Right renal cortex interstitium (tissue), 3 donors: ENCODE measurements at regions not wholly inside any gene's neighbourhood (a gene's known extent, or its start where the extent isn't known, plus 50 kb on each side); places are given as distances from the start of the nearest gene placed in this dataset.
"Not testable (repeated sequence)": the region's sequence is repeated elsewhere in the genome, so short reads cannot be mapped to it uniquely, and the experiment has no call there.

Experiments
- DNase-seq, 3 donors: peaks; one replicate each; pipeline ENCODE4 v3.0.0-alpha.2; 2013; ENCODE audit warnings: low read depth in 3 of 3, low spot score in 2 of 3

DNA sequence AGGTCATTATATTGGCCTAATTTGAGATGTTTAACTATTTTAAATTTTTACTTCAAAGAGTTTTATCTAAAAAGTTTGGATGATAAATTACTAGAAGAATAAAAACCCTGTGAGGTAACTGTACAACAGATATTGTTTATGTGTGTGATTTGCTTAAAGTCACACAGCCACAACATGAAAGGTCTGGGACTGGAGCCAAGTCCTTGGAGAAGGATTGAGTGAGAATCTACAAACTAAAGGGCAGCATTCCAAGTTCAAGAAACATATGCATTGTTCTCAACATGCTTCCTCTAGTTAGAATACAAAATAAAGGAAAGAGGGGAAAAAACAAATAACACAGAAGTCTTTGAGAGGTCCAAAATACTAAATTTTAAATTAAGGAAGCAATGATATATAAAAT lies 131.5 kb upstream of the MON1B start:
- no peak for DNase-seq

DNA sequence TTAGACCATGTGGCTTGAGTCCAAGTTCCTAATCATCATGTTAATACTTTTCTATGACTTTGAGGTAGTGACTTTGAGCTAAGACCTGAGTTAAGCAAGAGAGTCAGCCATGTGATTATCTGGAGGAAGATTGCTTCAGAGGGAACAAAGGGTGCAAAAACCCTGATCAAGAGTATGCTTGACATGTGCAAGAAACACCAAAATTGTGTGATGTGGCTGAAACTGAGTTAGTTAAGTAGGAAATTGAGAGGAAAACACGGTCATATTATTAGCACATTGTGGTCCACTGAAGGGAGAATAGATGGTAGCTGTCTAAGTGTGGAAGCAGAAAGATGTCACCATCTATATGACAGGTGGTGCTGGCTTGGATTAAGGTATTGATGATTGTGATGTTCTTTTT lies 130.4 kb upstream of the MON1B start:
- no peak for DNase-seq

DNA sequence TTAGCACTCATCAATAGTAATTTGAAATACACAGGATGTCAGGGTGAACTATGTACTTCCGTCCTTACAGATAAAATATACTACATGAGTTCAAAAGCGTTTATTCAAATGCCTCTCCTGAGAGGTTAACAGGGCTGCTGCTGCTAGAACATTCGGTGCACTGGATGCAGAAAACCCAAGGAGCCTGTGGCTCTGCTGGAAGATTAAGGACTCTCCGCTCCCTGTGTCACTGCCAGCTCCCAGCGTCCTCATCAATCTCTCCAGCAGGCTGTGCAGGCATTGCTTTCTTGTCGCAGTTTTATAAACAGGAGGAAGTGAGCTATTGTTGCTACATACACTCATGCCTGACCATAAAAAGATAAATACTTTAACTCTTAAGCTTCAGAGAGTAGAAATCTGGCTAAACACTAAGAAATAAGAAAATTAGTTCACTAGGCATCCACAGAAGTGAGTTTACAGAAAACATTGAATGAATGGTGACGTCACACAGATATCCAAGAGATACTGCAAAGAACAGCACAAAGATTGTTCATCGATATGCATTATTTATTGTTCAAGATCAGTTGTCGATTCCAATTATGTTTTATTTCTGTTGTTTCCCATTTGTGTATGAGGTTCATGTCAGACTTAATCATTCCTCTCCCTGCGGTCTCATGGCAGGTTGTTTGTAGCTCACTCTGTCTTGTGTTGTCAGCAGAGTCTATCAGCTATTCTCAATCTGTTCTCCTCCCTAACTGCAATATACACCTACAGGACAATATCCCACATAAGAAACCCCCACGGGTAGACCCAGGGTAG lies 127.9 kb upstream of the MON1B start:
- no peak for DNase-seq

DNA sequence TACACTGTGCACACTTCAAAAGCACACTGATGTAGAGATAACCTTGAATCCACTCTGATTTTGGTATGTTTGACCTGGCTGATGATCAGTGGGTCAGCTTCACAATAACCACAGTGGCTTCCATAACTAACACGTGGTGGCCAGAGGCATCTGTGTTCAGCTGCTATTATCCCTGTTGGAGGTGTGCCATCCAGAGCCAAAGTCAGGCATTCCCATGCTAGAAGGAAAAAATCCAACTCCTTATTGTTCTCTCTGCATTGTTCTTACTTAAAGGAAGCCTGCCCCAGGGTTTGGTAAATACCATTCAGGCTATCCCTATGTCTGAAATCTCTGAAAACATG lies 127.3 kb upstream of the MON1B start:
- no peak for DNase-seq

DNA sequence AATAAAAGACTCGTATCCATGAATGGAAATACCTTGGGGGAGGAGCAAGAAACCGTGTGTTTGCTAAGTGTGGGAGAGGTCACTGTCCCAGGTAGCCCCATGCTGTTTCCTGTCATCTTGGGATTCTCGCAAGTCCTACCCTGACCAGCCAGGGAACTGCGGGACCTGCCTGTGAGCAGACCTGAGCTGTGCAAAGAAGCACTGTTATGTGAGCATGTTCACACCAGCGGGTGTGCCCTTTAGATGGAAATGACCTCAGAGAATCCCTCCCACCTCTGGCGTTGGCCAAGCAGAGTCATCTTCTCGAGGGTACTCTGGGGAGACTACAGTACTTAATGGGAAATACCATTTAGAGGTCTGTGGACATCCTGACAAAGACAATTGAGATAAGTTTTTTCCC lies 127.0 kb upstream of the MON1B start:
- no peak for DNase-seq

DNA sequence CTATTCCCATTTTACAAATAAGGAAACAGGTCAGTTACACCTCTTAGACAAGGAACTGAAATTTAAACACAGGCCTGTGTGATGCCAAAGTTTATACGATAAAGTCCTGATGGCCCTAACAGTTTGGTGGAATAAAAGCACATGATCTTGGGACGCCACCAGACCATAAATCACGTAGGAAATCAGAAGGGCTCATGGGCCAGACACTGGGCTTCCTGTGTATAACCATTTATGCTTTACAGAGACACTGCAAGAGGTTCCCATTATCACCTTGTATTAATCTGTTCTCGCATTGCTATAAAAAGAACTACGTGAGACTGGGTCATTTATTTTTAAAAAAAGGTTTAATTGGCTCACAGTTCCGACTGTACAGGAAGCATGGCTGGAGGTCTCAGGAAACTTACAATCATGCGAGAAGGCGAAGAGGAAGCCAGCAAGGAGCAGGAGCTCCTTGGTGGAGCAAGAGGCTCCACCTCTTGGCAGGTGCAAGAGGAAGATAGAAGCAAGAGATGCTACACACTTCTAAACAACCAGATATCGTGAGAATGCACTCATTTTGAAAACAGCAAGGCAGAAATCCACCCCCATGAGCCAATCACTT lies 124.0 kb upstream of the MON1B start:
- DNase-seq, result no peak

DNA sequence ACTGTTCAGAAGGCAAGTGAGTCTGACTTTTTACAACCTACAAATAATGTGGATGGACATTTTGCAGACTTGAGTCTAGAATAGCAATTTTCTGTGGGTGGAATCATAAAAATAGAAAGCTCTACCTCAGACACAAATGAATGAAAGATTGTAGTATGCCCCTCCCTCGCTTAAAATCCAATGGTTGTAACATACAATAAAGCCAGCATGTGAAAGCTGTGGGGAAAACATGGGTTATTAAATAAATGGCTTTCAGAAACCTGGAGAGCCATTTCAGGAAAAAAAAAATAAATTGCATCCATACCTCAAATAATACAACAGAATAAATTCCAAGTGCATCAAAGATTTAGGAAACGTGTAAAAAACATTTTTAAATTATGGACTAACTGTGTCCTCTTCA lies 123.1 kb upstream of the MON1B start:
- DNase-seq, result no peak

DNA sequence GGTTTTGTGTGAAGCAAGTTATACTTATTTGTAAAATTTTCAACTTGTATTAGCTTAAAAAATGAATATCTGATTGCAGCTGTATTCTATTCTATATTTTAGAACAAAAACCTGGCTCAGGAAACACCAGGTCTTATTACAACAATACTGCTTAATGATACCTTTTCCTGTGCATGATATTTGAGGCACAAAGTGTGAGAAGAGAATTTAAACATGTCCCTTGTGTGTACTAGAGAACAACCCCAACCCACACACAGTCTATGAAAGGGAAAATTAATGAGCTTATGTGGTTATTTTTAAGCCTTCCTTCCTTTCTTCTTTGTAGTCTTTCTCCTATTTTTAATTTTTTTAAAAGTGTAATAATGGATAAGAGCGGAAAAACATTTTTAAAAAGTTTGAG lies 122.6 kb upstream of the MON1B start:
- DNase-seq, result no peak

DNA sequence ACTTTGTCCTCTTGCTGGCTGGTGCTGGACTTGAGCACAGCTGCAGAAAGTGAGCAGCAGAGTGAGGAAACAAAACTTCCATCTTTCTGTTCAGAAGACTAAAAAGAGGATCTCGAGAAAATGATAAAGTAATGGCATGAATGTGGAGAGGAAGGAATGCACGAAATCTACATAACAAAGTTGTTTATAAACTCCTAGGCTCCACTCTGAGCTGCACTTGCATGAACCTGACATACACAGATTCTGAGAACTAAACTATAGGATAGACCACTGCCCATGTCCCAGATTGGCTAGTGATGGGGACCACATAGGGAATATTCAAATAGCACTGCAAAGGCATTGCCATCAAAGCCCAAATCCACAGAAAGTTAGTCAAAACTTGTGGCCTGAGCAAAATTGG lies 121.1 kb upstream of the MON1B start:
- no peak for DNase-seq

DNA sequence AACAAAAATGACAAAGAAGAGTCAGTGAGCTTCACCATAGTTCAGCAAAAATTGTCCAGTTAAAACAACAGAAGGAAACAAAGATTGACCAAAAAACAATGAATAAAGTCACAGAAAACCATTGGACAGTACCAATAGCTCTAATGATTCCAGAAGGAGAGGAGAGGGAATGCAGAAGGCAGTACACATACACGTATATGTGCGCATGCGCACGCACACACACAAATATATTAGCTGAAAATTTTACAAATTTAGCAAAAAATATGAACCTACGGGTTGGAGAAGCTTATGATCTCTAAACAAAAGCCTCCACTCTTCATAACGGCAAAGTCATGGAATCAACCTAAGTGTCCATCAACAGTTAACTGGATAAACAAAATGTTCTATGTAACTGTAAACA lies 120.3 kb upstream of the MON1B start:
- DNase-seq, result no peak

DNA sequence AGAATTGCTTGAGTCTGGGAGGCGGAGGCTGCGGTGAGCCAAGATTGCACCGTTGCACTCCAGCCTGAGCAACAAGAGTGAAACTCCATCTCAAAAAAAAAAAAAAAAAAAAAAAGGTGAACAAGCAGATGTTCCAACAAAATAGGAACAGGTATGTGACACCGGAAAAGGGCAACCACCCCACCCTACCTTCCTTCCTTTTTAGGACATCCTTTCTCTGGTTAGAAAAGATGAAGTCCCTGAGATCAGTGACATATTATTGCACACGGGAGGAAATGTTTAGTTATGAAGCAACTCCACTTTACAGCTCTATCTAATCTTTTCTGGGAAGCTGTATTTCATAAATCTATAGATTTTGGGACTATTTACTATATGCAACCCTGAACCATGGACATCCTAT lies 114.2 kb upstream of the MON1B start:
- DNase-seq, result no peak

DNA sequence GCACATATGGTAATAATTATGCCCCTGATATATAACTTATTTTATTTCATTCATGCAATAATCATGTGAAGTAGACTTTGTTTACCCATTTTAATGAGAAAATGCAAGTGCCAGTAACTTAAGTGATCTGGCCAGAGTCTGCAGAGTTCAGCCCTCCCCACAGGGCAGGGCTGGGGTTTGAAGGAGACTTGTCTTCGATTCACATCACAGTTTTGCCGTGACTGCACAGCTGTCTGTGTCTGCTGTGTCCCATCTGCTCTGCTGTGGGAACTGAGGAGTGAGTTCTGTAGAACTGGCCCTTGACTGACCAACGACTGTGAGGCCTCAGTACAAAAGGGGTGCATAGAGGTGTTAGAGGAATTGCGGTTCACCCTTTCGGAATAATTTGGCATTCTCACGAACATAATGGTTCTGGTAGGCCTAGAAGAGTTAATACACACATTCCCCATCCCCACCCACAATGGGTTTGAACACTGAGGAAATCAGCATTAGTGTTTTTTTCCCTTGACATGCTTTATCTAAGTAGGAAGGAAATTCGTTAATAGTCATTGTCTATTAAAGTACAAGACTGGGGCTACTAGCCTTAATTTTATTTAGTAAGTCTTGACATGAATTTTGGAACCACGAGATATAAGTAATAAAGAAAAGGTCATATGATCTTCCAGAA lies 113.6 kb upstream of the MON1B start:
- DNase-seq, result no peak

DNA sequence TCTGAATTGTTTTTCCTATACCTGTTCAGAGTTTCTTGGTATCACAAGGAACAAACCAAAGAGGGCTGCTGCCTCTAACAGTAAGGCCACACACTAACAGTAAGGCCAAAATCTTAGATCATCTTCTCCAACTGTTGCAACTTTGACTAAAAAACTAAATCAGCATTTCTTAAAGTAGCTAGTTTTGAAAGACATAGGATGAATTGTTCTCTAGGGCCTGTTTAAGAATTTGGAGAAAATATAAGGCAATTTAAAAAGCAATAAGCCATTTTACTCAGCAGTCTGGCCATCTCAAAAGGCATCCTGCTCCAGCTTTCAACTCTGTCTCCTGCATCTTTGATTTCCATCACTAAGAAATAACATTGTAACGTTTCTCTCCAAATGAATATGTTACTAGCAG lies 105.0 kb upstream of the MON1B start:
- DNase-seq, result no peak

DNA sequence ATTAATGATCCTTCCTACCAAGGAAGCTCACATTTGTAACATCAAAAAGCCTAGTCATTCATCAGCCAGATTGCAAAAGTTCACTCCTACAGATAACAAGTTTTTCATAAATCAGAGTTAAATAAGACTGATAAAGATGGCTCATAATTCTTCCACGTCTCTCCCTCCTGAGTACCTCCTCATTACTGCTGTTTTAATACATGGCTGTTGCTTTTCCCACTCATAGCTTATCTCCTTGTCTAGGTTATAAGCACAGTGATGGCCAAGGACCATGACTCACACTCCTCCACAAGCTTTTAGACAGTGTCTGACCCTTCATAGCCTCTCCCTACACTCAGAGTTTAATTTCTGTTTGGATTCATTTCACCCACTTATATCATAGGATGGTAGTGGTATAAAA lies 100.9 kb upstream of the MON1B start:
- no peak for DNase-seq

DNA sequence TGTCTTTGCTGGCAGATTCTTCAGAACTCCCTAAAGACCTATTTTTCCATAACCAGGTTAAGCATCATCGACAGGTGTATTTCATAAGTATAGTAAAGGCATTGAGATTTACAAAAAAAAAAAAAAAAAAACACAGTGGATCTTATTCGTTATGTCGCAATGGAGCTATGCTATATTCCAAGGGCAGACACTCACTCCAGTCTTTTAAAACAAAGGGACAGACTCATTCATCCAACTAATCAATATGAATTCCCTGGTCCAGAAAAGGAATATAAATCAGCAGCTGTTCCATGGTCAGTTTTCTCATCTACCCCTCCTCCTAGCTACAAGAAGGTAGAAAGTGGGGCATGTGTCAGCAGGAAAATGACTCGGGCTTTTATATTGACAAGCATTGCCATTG lies 97.7 kb upstream of the MON1B start:
- DNase-seq, result no peak

DNA sequence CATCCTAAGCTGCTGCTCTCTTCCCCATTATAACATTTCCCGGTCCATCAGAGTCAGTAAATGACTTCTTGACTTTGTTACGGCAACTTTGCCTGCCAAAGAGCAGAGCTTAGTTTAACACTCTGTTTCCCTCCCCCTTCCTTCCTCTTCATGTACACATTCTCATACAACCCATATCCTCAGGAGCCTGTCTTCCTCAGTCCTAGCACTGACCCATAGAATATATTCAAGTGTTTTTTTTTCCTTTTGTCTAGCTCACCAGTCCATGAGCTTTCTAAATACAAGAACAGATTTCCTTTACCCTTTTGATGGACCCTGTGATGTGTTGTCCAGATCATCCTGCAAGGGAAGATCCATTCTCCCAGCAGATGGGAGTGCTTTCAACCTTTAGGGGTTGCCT lies 97.0 kb upstream of the MON1B start:
- DNase-seq, result no peak

DNA sequence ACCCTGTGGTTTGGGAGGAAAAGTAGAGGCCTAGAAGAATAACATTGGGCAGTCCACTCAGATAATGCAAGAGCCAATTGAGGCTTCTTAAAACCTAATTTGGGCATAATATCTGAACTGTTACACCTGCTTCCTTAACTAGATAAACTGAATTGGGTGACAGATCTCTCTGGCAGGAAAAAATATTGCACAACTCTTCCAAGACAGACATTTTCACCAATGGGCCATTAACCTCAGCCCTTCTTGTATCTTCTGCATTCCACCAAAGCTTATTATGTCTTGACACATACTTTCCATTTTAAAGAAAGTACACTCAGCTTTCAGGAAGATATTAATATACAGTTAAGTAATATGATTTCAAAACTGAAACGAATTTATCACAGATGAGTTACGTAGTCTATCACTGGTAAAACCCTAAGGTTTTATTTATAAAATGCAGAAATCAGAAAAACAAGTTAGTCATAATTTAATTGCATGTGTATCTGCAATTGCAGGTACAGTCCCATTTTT lies 79.9 kb upstream of the MON1B start:
- DNase-seq, result no peak

DNA sequence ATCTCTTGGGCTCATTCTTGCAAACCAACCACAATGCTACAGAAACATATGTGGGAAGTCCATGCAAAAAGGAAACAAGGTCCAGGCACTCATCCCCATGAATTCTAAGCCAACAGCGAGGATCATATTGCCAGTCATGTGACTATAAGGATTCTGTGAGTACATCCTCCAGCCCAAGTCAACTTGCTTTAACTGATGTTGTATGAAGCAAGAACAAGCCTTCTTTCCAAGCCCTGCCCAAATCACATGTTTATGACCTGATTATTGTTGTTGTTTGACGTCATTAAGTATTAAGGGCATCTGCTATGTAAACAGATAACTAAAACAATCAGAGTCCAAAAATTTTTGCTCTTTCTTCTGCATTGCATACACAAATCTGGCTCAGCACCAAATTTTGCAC lies 78.2 kb upstream of the MON1B start:
- DNase-seq, result no peak

DNA sequence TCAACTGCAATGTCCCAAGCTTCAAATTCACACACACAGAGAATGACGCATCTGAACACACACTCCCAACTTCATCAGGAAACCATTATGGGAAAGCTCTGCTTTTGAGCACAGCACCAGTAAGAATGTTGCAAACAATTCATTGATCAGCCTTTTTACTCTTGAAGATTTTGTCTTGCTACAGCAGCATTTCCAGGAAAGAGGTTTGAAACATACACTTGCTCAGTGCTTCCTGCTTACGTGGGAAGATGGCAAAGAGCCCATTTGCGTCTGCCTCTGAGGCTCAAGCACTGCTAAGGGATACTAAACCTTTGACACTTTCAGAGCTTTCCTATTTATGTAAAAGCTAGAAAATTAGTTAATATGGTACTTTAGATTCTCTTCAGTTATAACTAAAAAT lies 77.2 kb upstream of the MON1B start:
- DNase-seq, result no peak

DNA sequence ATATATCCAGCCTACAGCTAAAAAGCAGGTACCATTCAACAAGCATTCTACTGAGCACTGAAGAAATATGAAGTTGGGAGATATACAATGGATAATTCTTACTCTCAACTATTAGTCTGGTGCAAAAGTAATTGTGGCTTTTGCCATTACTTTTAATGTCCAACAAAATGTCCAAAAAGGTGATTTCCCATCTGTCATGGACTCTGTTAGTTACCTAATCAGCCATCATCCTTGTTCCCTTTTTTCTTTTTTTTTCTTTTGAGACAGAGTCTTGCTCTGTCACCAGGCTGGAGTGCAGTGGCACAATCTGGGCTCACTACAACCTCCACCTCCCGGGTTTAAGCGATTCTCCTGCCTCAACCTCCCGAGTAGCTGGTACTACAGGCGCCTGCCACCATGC lies 76.6 kb upstream of the MON1B start:
- DNase-seq, result not testable (repeated sequence)

DNA sequence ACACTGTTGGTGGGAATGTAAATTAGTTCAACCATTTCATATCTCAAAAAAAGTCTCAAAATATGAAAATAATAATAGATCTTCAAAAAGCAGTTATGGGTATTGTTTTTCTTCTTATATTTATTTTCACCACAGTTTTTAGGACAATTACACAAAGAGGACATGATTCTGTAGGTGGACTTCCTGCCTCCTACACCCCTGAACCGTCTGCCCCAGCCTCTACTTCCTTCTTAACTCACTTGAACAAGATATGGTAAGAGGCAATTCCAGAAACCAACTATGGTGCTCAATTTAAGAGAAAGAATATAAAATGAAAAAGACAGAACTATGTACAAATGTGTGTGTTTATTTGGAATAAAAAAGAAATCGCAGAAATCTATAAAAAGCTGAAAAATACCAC lies 74.1 kb upstream of the MON1B start:
- DNase-seq, result no peak

DNA sequence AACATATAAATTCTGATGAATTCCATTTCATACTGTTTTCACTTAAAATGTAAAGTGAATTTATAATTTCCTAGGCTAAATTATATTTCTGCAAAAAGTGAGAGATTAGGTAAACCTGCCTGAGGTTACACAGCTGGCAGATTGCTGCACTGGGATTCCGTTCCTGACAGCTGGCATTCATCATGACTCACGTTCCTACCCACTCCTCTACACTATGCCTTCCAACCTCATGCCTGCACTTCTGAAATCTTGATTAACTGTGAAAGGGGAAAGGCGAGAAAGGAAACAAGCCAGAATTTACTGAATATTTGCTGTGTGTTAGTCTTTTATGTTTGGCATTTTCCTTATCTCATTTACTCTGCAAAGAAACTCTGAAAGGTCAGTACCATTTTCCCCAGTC lies 73.3 kb upstream of the MON1B start:
- DNase-seq, result no peak
